Glomerular visceral epithelial cell (primary cell): ENCODE measurements at regions not wholly inside any gene's neighbourhood (a gene's known extent, or its start where the extent isn't known, plus 50 kb on each side); places are given as distances from the start of the nearest gene placed in this dataset.
A peak's percentile ranks its signal among the peaks of the same experiment; 100 is the strongest.

Experiments
- DNase-seq: peaks from one replicate; pipeline ENCODE4 v3.0.0-alpha.2; 2016; ENCODE audit errors: extremely low spot score

GRCh38 chr18:28858248-28858647 is 681.3 kb upstream of the CDH2 start:
- DNase-seq: no peak

DNA sequence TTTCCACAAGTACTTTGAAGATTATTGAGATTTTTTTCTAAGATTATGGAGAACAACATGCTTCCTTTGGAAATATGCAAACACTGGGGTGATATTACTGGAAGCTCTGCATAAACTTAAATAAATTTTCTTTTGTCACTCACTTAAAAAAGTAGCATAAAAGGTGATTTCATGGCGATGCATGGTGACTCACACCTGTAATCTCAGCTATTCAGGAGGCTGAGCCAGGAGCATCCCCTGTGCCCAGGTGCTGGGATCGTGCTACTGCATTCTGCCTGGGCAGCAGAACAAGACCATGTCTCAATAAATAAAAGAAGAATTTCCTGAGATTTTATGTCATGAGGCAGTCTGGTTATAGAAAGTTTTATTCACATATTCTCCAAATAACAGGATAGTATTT is 679.1 kb upstream of the CDH2 start:
- DNase-seq: no peak

DNA sequence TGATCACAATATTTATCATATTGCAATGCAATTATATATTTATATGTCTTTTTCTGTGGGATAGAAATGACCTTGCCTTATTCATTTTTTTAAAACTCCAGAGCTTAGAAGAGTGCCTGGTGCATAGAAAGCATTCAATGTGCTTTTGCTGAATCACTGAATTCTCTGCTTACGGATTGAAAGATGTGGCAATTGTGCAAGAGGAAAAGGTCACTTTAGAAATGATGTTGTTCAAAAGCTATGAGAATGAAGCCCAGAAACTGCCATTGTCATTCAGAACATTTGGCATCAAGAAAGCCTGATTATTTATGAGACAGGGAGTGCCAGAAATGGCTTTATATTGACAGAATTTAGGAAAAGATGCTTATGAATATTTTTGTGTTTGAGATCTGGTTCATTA is 678.6 kb upstream of the CDH2 start:
- no peak for DNase-seq

GRCh38 chr18:28854964-28855363 is 678.0 kb upstream of the CDH2 start:
- DNase-seq: no peak

DNA sequence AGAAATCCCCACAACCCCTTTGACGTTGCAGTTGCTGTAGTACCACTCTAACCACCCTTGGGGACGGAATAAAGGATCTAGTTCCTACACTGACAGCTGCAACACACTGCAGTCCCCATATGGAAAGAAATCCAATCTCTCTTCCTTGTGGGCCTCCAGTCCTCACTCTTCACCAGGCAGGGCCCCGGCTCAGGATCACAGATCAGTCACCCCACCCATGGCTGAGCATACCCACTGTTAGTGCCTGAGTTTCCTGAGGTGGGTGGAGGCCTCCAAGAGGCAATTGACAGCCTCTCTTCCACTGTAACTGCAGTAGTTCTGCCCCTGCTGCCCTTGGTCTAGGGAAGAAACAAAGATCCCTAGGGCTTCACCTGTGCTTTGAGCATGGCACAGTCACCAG is 670.0 kb upstream of the CDH2 start:
- DNase-seq: no peak

- DNase-seq: no peak
Measured at GRCh38 chr18:28837100-28837499, 660.2 kb upstream of the CDH2 start.

GRCh38 chr18:28834889-28835288 is 658.0 kb upstream of the CDH2 start:
- DNase-seq: peak; percentile 35

DNA sequence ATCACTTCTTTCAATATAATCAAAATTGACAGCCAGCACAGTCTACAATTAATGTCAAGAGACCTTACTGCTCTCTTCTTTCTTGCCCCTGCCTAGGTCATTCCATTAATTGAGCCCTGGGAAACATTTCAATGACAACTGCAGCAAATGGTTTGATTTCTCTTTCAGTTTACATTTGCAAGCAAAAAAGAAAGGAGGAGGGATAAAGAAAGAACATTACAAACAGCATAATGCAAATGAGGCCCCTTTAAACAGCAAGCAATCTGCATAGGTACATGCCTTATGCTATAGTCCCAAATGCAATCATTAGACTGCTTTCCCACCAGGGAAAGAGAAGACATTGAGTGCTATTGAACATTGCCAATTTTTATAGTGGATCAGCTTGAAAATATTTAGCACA is 655.0 kb upstream of the CDH2 start:
- no peak for DNase-seq

- no peak for DNase-seq
Measured at GRCh38 chr18:28831476-28831875, 654.5 kb upstream of the CDH2 start.

DNA sequence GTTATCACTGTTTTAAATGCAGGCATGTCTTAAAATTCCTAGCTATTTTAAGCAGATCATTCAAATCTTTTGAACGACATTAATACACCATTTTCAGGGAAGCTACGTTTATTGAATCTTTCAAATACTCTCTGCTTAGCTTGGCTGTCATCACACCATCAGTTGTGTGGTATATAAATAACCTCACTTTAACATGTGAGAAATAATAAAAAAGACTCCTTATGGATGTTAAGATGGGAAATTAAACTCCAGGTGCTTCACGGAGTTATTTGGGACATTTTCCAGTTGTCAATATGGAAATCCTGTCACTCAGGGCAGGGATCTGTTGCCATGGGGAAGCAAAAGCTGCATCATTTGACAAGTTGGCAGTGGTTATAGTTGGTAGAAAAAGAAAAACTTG is 649.2 kb upstream of the CDH2 start:
- DNase-seq: no peak

GRCh38 chr18:28824183-28824574 is 647.2 kb upstream of the CDH2 start:
- DNase-seq: no peak

DNA sequence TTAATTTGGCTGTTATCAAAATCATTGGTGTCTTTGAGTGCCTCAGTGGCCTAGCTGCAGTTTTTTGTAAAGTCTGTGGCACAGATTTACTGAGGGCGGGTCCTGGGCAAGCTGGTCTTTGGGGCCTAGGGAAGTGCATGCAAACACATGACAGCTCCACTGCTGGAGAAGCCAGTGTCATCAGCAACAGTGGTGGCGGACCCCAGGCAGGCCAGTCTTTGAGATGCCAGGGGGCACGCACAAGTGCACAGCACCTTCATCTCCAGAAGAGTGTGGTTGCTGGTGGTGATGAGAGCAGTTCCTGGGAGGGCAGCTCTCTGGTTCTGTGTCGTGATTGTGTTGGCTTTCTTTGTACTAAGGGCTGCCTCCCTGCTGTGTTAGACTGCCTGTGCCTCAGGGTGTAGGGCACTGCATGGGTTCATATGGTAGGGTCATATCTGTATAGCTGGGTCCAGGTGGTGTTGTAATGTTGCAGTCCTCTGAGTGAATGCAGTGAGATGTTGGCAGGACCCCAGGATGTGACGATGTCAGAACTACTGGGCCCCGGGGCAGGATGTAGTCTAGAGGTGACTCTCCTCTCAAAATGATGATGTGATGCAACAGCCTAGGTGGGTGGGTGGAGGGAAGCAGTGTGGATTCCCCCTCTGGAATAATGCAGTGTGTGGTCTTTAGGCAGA is 646.7 kb upstream of the CDH2 start:
- DNase-seq: no peak

DNA sequence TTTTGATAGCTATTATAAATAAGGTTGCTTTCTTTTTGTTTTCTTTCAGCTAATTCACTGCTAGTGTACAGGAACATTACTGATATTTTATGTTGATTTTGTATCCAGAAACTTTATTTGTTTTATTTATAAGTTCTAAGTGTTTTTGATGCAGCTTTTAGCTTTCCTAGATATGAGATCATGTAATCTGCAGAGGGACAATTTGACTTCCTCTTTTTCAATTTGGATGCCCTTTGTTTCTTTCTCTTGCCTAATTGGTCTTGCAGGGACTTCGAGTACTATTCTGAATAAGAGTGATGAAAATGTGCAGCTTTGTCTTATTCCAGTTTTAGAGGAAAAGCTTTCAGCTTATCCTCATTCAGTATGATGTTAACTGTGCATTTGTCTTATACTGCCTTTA is 643.4 kb upstream of the CDH2 start:
- no peak for DNase-seq

DNA sequence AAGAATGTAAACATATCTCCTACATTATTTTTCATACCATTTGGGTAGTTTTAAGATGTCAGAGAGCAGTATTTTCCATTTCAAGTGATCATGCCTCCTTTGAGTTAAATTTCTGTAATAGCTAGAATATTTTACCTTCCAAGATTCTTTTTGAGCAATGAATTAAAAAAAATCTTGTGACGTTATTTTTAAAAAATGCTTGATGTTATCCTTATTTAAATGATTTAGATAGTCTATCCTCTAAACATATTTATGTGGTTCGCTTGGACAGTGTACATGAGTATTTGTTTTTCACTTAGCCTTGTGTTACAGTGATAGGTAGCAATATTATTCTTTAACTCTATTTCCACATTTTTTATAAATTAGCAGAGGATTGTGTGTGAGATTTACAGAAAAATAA is 639.2 kb upstream of the CDH2 start:
- DNase-seq: no peak

- no peak for DNase-seq
Measured at GRCh38 chr18:28814365-28814764, 637.4 kb upstream of the CDH2 start.

DNA sequence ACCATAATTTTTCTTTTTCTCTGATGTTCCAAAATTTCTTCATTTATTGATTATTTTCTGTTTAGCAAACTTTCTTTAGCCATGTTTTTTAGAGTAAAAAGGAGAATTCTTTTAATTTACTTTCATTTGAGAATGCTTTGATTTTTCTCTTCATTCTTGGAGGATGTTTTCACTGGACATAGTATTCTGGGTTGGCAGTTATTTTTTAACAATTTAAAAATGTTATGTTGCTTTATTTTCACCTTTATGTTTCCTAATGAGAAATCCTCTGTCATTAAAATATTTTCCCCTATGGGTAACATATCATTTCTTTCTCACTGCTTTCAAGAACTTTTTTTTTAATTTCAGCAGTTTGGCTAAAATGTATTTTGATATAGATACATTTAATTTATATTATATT is 631.4 kb upstream of the CDH2 start:
- DNase-seq: no peak

DNA sequence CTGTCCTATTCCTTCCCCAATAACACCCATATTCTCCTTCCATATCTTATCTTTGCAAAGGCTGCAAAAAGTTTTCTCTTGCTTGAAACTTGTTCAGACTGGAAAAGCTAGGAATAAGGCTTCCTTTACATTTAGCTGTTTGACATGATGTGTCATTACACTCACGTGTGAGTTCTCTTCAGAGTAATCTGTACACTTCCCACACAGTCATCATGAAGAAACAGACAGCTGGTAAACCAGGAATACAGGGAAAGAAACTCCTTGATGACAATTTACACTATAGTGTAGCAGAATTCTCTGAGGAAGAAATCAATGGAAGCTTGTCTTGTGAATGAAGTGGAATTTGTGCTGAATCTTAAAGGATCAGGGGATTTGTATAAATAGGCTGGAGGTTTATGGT is 628.6 kb upstream of the CDH2 start:
- DNase-seq: no peak

DNA sequence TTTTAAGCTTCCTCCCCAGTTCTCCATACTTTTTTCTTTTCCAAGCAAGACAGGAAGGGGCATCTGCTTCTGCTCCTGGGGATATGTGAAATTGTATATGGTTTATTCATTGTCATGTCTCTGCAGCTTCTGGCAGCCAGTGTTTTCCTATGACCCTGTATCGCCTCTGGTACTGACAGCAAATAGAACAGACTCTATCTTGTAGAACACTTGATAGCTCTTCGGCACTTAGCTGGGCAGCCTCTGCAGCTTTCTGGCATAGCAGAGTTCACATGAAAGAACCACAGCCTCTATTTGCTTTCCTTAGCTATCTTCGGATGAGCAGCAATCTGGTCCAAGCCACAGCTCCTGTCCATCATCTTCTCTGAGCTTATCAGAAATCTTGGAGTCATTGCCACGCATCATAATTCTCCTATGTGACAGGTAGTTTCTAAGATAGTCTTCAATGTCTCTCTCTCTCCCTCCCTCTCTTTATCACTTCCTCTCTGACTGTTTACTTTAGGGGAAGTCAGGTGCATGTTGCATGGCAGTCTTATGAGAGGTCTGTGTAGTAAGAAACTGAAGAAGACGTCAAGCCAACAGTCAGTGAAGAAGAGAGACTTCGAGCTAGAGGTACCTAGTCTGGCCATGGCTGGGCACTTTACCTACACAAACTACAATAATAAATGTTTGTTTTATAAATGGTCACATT is 627.7 kb upstream of the CDH2 start:
- no peak for DNase-seq

DNA sequence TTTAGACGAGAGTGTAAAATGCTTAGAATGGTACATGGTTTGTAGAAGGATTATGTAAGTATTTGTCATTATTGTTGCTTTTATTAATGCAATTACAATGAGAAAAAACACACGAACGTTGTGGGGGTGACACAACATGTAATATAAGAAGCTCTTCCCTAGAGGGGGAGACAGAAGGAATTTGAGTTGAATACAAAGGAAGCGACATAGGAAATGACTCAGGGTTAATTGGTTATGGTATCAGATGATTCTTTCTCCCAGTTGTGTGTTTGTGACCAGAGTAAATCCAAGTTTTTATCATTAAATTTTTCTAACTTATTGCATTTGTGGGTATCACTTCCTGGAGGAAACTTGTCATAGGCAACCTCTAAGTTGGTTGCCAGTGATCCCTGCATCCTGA is 625.6 kb upstream of the CDH2 start:
- no peak for DNase-seq

GRCh38 chr18:28801876-28802275 is 624.9 kb upstream of the CDH2 start:
- DNase-seq: no peak

GRCh38 chr18:28794459-28795245 is 617.7 kb upstream of the CDH2 start:
- DNase-seq: peak; percentile 51

- DNase-seq: no peak
Measured at GRCh38 chr18:28793901-28794300, 617.0 kb upstream of the CDH2 start.
